NCI-H2081 treated with DMSO at 0.1 percent for 48 hours (cell line): ENCODE measurements at regions not wholly inside any gene's neighbourhood (a gene's known extent, or its start where the extent isn't known, plus 50 kb on each side); places are given as distances from the start of the nearest gene placed in this dataset.
"Not testable (repeated sequence)": the region's sequence is repeated elsewhere in the genome, so short reads cannot be mapped to it uniquely, and the experiment has no call there.

Experiments used
- DNase-seq: peaks from one replicate; lab custom pipeline; 2025; lab: John Stamatoyannopoulos, UW

DNA sequence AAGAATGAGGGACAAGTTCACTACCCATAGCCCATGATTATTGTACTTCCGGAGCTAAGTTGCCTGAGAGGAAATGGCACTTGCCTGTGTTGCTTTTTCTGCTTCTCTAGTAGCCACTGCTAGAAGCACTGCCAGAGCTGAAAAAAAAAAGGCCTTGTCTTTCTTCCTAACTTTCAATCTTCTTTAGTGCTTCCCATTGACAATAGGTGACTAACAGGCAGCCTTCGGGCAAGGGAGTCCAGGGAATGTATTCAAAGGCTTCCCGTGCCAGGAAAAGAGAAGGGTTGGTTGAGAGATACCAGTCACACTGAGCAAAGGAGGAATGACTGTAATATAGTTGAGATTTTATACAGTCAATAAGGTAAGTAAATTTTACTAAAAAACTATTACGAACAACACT lies 242.0 kb downstream of the CALCRL start:
- DNase-seq, result no peak

- no peak for DNase-seq
These were observed 249.9 kb downstream of the CALCRL start for GRCh38 chr2:187198136-187198535.

DNA sequence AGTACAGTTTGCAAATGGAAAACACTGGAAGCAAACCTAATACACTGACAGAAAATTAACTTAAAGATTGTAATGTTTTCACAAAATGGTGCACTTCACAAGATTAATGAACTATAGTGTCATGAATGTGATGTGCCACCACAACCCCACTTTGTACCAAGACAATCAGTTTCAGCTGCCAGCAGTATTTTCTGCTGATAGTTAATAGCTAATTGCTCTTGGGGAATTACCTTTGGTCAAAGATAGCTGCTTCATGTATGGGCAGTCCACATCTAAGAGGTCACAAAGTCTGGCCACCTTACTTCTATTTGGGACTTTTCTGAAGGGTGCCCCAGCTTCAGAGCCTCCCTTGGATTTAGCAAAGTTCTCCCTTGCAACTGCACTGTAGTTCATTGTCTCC lies 254.0 kb downstream of the CALCRL start:
- DNase-seq, result no peak

DNA sequence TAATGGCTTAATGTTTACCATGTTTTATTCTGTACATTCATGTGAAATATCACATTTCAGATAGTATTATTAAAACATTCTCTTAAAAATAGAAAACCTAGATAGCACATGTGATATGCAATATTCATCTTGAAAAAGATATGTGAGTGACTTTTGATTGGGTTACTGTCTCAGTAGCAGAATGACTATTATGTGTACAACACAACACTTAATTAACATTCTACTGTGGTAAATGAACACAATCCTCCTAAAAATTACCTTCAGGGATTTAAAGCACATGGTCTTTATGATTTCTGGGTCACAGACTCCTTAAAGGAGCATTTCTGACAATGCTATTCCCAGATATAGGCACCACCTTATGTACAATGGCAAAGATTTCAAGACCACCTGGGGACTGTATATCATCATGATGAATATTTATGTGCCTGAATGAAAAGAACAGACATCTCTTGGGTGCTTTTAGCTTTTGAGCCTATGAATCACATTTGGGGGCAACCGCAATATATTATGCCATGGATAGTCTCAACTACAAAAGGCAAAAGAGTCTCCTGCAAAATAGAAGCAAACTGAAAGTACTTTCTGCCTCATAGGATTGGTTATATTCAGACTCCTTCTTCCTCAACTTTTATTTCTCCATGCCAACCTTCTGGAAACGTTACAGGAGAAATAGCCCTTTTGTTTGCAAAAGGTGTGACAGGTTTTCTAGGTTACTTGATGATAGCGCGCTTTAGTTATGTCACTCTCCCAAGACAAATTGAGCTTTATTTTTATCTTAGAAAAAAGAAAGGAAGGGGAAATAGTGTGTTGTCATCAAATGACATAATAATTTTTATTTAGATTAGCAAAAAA lies 259.0 kb downstream of the CALCRL start:
- no peak for DNase-seq

DNA sequence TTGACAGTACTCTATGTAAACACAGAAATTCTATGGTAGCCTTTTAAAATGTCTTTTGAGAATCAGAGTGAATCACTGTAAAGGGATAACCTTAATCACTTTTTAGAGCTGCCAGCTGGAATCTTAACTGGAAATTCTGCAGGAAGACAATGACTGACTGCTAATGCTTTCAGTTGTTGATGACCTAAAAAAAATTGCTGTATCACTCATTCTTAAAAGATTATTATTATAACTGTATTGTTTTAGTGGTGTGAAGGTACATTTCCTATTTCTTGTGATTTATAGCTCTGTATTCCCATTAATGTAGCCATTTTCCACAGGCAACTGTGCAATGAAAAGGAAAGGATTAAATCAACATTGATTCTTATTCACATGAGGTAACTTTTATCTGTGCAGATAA lies 260.5 kb downstream of the CALCRL start:
- no peak for DNase-seq

- DNase-seq, result no peak
These were observed 267.5 kb downstream of the CALCRL start for GRCh38 chr2:187180529-187180928.

GRCh38 chr2:187178876-187179275 lies 269.2 kb downstream of the CALCRL start:
- not testable (repeated sequence) for DNase-seq

GRCh38 chr2:187177253-187177652 lies 270.8 kb downstream of the CALCRL start:
- no peak for DNase-seq

DNA sequence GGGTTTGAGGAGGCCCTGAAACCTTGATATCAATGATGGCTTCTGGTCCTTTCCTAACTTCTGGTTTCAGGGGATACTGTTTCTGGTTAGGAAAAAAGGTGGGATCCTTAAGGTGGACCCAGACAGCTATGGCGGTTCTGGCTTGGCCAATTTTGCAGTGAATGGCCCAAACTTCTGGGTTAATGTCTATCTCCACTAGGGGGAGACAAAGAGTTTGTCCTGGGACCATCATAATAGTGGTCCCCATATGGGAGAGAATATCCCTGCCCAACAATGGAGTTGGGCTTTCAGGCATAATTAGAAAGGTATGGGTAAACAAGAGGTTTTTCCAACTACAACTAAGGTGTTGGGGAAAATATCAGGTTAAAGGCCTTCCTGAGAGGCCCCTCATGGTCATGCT lies 273.5 kb downstream of the CALCRL start:
- no peak for DNase-seq

DNA sequence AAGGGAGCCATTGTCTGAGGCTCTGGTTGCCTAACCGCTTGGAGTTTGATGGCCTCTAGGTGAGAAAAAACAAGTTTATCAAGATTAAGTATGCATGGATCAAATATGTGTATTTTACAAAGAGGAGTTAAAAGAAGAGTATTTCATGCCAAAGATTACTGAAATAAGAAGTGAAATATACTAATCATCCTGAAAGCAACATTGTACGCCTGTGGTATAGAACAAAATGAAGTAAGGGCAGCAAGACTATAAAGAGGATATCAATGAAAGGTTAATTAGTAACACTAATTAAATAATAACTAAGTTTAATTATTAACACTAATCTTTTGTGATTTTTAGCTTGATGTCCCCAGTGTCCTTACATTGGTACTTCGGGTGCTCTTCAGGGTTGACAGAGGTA lies 276.7 kb downstream of the CALCRL start:
- no peak for DNase-seq

- no peak for DNase-seq
These were observed 278.2 kb downstream of the CALCRL start for GRCh38 chr2:187169864-187170263.

GRCh38 chr2:187168720-187169713 lies 279.0 kb downstream of the CALCRL start:
- DNase-seq, result no peak

DNA sequence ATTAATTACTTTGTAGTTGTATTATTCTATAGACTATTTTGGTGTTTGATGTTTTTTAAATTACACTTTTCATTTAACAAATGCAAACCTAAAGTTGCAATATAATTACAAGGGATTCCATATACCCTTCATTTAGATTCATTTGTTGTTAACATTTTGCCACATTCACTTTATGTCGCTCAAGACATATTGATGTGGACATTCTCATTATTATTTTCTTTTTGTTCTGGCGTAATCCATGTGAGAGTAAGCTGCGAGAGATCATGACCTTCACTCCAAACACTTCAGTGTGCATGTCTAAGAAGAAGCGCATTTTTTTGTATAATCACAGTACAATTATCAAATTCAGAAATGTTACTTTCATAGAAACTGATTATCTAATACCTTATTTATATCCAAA lies 280.6 kb downstream of the CALCRL start:
- no peak for DNase-seq

DNA sequence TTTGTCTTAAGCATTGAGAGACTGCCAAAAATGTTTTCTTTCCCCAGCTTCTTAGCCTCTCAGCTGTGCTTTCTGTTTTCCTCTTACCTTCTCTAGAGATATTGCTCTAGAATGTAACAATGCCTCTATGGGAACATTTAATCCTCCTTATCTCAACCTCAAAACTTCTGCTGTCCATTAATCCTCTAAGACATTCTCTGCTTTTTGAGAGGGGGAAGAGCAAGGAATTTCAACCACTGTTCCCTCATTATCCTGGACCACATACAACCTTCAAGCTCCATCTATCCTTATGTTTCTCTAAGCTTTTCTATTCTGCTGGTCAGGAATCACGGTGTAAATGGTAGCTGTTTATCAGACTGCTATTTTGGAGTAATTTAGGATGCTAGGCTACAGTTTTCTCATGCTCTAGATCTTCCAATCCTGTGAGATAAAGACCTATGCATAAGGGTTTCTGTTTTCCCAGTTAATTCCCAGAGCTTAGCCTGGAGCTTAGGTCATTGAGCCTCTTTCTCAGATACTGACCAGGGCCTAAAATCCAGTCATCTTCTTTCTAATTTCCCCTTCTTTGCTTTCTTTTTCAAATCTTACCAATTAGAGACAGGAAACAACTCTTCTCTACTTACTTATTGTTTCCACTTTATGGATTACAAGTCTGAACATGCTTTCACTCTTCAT lies 282.0 kb downstream of the CALCRL start:
- DNase-seq, result no peak

DNA sequence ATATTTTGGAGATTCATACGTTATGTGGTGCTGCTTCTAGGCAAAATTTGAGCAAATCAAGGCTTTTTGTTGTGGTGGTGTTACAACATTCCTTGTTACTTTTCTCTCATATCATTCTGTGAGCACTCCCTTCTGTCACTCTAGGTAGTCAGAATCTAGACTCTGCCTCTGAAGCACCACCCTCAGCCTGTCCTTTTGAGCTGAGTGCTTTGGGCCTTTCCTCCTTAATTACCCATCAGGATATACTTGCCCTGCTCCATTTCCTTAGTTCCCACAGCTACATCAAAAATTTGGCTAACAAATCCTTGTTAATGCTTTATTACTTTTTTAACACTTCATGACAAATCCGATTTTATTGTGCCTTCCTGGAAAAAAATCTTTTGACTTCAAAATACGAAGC lies 289.6 kb downstream of the CALCRL start:
- no peak for DNase-seq

DNA sequence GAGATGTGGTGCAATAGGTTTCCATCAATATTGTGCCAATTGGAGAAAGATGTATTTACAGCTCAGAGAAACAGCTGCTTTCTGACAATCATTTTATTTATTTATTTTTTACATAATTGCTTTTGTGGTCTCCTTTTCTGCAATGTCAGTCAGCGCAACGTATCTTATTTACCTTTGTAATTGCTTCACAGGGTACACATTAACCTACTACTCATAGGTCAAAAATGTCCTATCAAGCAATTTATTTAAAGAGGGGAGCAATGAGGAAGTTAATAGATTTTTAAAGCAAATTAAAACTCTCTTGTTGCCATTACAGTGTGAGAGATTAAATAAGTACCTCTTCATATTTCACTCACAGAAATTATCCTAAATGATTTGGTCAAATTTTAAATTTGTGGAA lies 291.0 kb downstream of the CALCRL start:
- DNase-seq, result no peak

- no peak for DNase-seq
These were observed 292.6 kb downstream of the CALCRL start for GRCh38 chr2:187155476-187155875.

- no peak for DNase-seq
These were observed 297.4 kb downstream of the CALCRL start for GRCh38 chr2:187150670-187151069.

- no peak for DNase-seq
These were observed 299.2 kb upstream of the ZSWIM2 start for GRCh38 chr2:187148059-187148714.

- no peak for DNase-seq
These were observed 294.6 kb upstream of the ZSWIM2 start for GRCh38 chr2:187143537-187143936.

DNA sequence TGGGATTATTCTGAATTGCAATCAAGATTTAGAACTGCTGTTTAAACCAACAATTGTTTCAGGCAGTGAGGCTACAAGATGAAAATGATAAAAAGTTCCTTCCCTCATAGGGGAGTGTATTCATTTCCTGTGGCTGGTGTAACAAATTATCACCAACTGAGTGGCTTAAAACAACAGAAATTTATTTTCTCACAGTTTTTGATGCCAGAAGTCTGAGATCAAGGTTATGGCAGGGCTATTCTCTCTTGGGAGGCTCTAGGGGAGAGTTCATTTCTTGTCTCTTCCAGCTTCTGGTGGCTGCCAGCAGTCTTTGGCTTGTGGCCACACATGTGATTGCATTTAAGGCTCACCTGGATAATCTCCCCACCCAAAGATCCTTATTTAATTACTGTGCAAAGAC lies 290.5 kb upstream of the ZSWIM2 start:
- no peak for DNase-seq

GRCh38 chr2:187138265-187138664 lies 289.3 kb upstream of the ZSWIM2 start:
- DNase-seq, result no peak
